ENCODE measurements at regions not wholly inside any gene's neighbourhood (a gene's known extent, or its start where the extent isn't known, plus 50 kb on each side); places are given as distances from the start of the nearest gene placed in this dataset.
"Not testable (repeated sequence)": the region's sequence is repeated elsewhere in the genome, so short reads cannot be mapped to it uniquely, and the experiment has no call there.

- no peak for DNase-seq (ENCODE audit: low read depth in 4 of 6, low spot score in 6 of 6)
- Histone ChIP-seq H3K36me3 (ENCODE audit: control insufficient read depth, insufficient read depth, low read length) (no peaks in the 10 kb centered on the region), H3K4me1 (ENCODE audit: control insufficient read depth, insufficient read depth, low read length) (no peaks in the 10 kb centered on the region), H3K9me3 (ENCODE audit: control insufficient read depth, insufficient read depth, low read length) (no peaks in the 10 kb centered on the region), H3K27ac (ENCODE audit: low read depth, low read length) (no peak overlapping the region), H3K4me3 (ENCODE audit: low read depth, low read length) (no peak overlapping the region), H3K27me3 (ENCODE audit: control insufficient read depth, insufficient read depth, low read length) (no peaks in the 10 kb centered on the region)
- whole genome bisulfite sequencing (ENCODE audit: insufficient coverage): no CpG with 5 or more reads among the region's 2 CpGs
These were observed 156.3 kb downstream of the POLR1F start for GRCh38 chr7:19552576-19552975.

GRCh38 chr7:19549246-19549645 lies 159.6 kb downstream of the POLR1F start:
- not testable (repeated sequence) for H3K4me3 ChIP-seq (ENCODE audit: low read depth, low read length); H3K36me3 ChIP-seq (ENCODE audit: control insufficient read depth, insufficient read depth, low read length); H3K4me1 ChIP-seq (ENCODE audit: control insufficient read depth, insufficient read depth, low read length); DNase-seq (ENCODE audit: low read depth in 4 of 6, low spot score in 6 of 6); H3K9me3 ChIP-seq (ENCODE audit: control insufficient read depth, insufficient read depth, low read length); H3K27ac ChIP-seq (ENCODE audit: low read depth, low read length); H3K27me3 ChIP-seq (ENCODE audit: control insufficient read depth, insufficient read depth, low read length)
- WGBS (ENCODE audit: insufficient coverage): 66% methylated on average over 4 of the region's 5 CpGs

GRCh38 chr7:19537942-19538401 lies 170.9 kb downstream of the POLR1F start:
- 17% methylated on average over 1 of the region's 4 CpGs for WGBS (ENCODE audit: insufficient coverage)
- DNase-seq (ENCODE audit: low read depth in 4 of 6, low spot score in 6 of 6): peak in 4 of 6 donors; percentile 8 to 57 (median 34)
- peak overlapping the region; percentile 6 for H3K4me3 ChIP-seq (ENCODE audit: low read depth, low read length)

GRCh38 chr7:19533266-19533665 lies 175.6 kb downstream of the POLR1F start:
- Histone ChIP-seq H3K27me3 (ENCODE audit: control insufficient read depth, insufficient read depth, low read length) (no peaks in the 10 kb centered on the region), H3K27ac (ENCODE audit: low read depth, low read length) (no peak overlapping the region), H3K4me1 (ENCODE audit: control insufficient read depth, insufficient read depth, low read length) (no peaks in the 10 kb centered on the region), H3K36me3 (ENCODE audit: control insufficient read depth, insufficient read depth, low read length) (no peaks in the 10 kb centered on the region), H3K9me3 (ENCODE audit: control insufficient read depth, insufficient read depth, low read length) (no peaks in the 10 kb centered on the region), H3K4me3 (ENCODE audit: low read depth, low read length) (no peak overlapping the region)
- WGBS (ENCODE audit: insufficient coverage): no CpG with 5 or more reads among the region's 1 CpG
- no peak for DNase-seq (ENCODE audit: low read depth in 4 of 6, low spot score in 6 of 6)

More at GRCh38 chr7:19537942-19538401, 170.9 kb downstream of the POLR1F start:
- no peaks in the 10 kb centered on the region for H3K4me1 ChIP-seq (ENCODE audit: control insufficient read depth, insufficient read depth, low read length)
- H3K27me3 ChIP-seq (ENCODE audit: control insufficient read depth, insufficient read depth, low read length): no peaks in the 10 kb centered on the region
- H3K36me3 ChIP-seq (ENCODE audit: control insufficient read depth, insufficient read depth, low read length): no peaks in the 10 kb centered on the region
- peak overlapping the region; percentile 77 for H3K27ac ChIP-seq (ENCODE audit: low read depth, low read length)
- H3K9me3 ChIP-seq (ENCODE audit: control insufficient read depth, insufficient read depth, low read length): no peaks in the 10 kb centered on the region

- Histone ChIP-seq H3K36me3 (ENCODE audit: control insufficient read depth, insufficient read depth, low read length) (no peaks in the 10 kb centered on the region), H3K4me1 (ENCODE audit: control insufficient read depth, insufficient read depth, low read length) (no peaks in the 10 kb centered on the region), H3K4me3 (ENCODE audit: low read depth, low read length) (no peak overlapping the region), H3K9me3 (ENCODE audit: control insufficient read depth, insufficient read depth, low read length) (no peaks in the 10 kb centered on the region), H3K27ac (ENCODE audit: low read depth, low read length) (no peak overlapping the region), H3K27me3 (ENCODE audit: control insufficient read depth, insufficient read depth, low read length) (no peaks in the 10 kb centered on the region)
- DNase-seq (ENCODE audit: low read depth in 4 of 6, low spot score in 6 of 6): no peak
- no CpG with 5 or more reads among the region's 3 CpGs for WGBS (ENCODE audit: insufficient coverage)
These were observed 178.0 kb downstream of the POLR1F start for GRCh38 chr7:19530852-19531251.

GRCh38 chr7:19530261-19530660 lies 178.6 kb downstream of the POLR1F start:
- Histone ChIP-seq H3K27ac (ENCODE audit: low read depth, low read length) (no peak overlapping the region), H3K4me1 (ENCODE audit: control insufficient read depth, insufficient read depth, low read length) (no peaks in the 10 kb centered on the region), H3K27me3 (ENCODE audit: control insufficient read depth, insufficient read depth, low read length) (no peaks in the 10 kb centered on the region), H3K9me3 (ENCODE audit: control insufficient read depth, insufficient read depth, low read length) (no peaks in the 10 kb centered on the region), H3K36me3 (ENCODE audit: control insufficient read depth, insufficient read depth, low read length) (no peaks in the 10 kb centered on the region), H3K4me3 (ENCODE audit: low read depth, low read length) (no peak overlapping the region)
- DNase-seq (ENCODE audit: low read depth in 4 of 6, low spot score in 6 of 6): no peak

- 13% methylated on average over 1 of the region's 2 CpGs for WGBS (ENCODE audit: insufficient coverage)
- Histone ChIP-seq H3K4me1 (ENCODE audit: control insufficient read depth, insufficient read depth, low read length) (no peaks in the 10 kb centered on the region), H3K27me3 (ENCODE audit: control insufficient read depth, insufficient read depth, low read length) (no peaks in the 10 kb centered on the region), H3K4me3 (ENCODE audit: low read depth, low read length) (no peak overlapping the region), H3K27ac (ENCODE audit: low read depth, low read length) (no peak overlapping the region), H3K36me3 (ENCODE audit: control insufficient read depth, insufficient read depth, low read length) (no peaks in the 10 kb centered on the region), H3K9me3 (ENCODE audit: control insufficient read depth, insufficient read depth, low read length) (no peaks in the 10 kb centered on the region)
- DNase-seq (ENCODE audit: low read depth in 4 of 6, low spot score in 6 of 6): peak in 1 of 6 donors; percentile 35
These were observed 182.2 kb downstream of the POLR1F start for GRCh38 chr7:19526639-19527038.

GRCh38 chr7:19522486-19522885 lies 186.4 kb downstream of the POLR1F start:
- no CpG with 5 or more reads among the region's 3 CpGs for WGBS (ENCODE audit: insufficient coverage)
- Histone ChIP-seq H3K4me3 (ENCODE audit: low read depth, low read length) (no peak overlapping the region), H3K27ac (ENCODE audit: low read depth, low read length) (no peak overlapping the region)

GRCh38 chr7:19520392-19520791 lies 188.4 kb downstream of the POLR1F start:
- 100% methylated on average over 1 of the region's 1 CpG for WGBS (ENCODE audit: insufficient coverage)
- Histone ChIP-seq H3K9me3 (ENCODE audit: control insufficient read depth, insufficient read depth, low read length) (peaks cover 1% of the 10 kb centered on the region), H3K4me3 (ENCODE audit: low read depth, low read length) (no peak overlapping the region), H3K27me3 (ENCODE audit: control insufficient read depth, insufficient read depth, low read length) (no peaks in the 10 kb centered on the region), H3K27ac (ENCODE audit: low read depth, low read length) (no peak overlapping the region), H3K36me3 (ENCODE audit: control insufficient read depth, insufficient read depth, low read length) (no peaks in the 10 kb centered on the region), H3K4me1 (ENCODE audit: control insufficient read depth, insufficient read depth, low read length) (no peaks in the 10 kb centered on the region)
- no peak for DNase-seq (ENCODE audit: low read depth in 4 of 6, low spot score in 6 of 6)

More at GRCh38 chr7:19522486-19522885, 186.4 kb downstream of the POLR1F start:
- no peaks in the 10 kb centered on the region for H3K9me3 ChIP-seq (ENCODE audit: control insufficient read depth, insufficient read depth, low read length)
- H3K4me1 ChIP-seq (ENCODE audit: control insufficient read depth, insufficient read depth, low read length): no peaks in the 10 kb centered on the region
- DNase-seq (ENCODE audit: low read depth in 4 of 6, low spot score in 6 of 6): no peak
- H3K27me3 ChIP-seq (ENCODE audit: control insufficient read depth, insufficient read depth, low read length): no peaks in the 10 kb centered on the region
- H3K36me3 ChIP-seq (ENCODE audit: control insufficient read depth, insufficient read depth, low read length): no peaks in the 10 kb centered on the region

- Histone ChIP-seq H3K4me1 (ENCODE audit: control insufficient read depth, insufficient read depth, low read length) (no peaks in the 10 kb centered on the region), H3K9me3 (ENCODE audit: control insufficient read depth, insufficient read depth, low read length) (peaks cover 1% of the 10 kb centered on the region), H3K27me3 (ENCODE audit: control insufficient read depth, insufficient read depth, low read length) (no peaks in the 10 kb centered on the region), H3K27ac (ENCODE audit: low read depth, low read length) (no peak overlapping the region), H3K4me3 (ENCODE audit: low read depth, low read length) (no peak overlapping the region), H3K36me3 (ENCODE audit: control insufficient read depth, insufficient read depth, low read length) (no peaks in the 10 kb centered on the region)
- DNase-seq (ENCODE audit: low read depth in 4 of 6, low spot score in 6 of 6): peak in 4 of 6 donors; percentile 7 to 47 (median 26)
- 0% methylated on average over 1 of the region's 3 CpGs for WGBS (ENCODE audit: insufficient coverage)
These were observed 189.3 kb downstream of the POLR1F start for GRCh38 chr7:19519443-19520021.
